Endodermal cell (in vitro differentiated cells): ENCODE measurements at regions not wholly inside any gene's neighbourhood (a gene's known extent, or its start where the extent isn't known, plus 50 kb on each side); places are given as distances from the start of the nearest gene placed in this dataset.

Source experiments
- DNase-seq: peaks from one replicate; pipeline ENCODE4 v3.0.0-alpha.2; 2017
- H3K27ac ChIP-seq: 2 replicates; pipeline ENCODE4 v1.5.1; 2013; ENCODE audit warnings: mild to moderate bottlenecking, low read depth, low read length, moderate library complexity
- H3K27me3 ChIP-seq: 2 replicates; pipeline ENCODE4 v1.6.1; 2013; ENCODE audit warnings: mild to moderate bottlenecking, low read length, moderate library complexity; ENCODE audit not compliant: insufficient read depth, control insufficient read depth, poor library complexity, severe bottlenecking
- H3K36me3 ChIP-seq: 2 replicates; pipeline ENCODE4 v1.7.0; 2013; ENCODE audit warnings: mild to moderate bottlenecking, low read length, moderate library complexity; ENCODE audit not compliant: control insufficient read depth, insufficient read depth
- H3K4me1 ChIP-seq: one replicate; pipeline ENCODE4 v1.7.0; 2013; ENCODE audit warnings: low read length; ENCODE audit not compliant: control insufficient read depth, insufficient read depth
- H3K4me3 ChIP-seq: 2 replicates; pipeline ENCODE4 v1.5.1; 2013; ENCODE audit warnings: mild to moderate bottlenecking, low read length, moderate library complexity
- H3K9ac ChIP-seq: 2 replicates; pipeline ENCODE4 v1.6.1; 2013; ENCODE audit warnings: mild to moderate bottlenecking, low read length, moderate library complexity; ENCODE audit not compliant: poor library complexity, severe bottlenecking; ENCODE audit errors: extremely low read depth
- H3K9me3 ChIP-seq: 2 replicates; pipeline ENCODE4 v1.6.1; 2013; ENCODE audit warnings: mild to moderate bottlenecking, low read length, moderate library complexity; ENCODE audit not compliant: control insufficient read depth
- H3K27ac Mint-ChIP-seq: 2 replicates; pipeline ENCODE4 v1.8.0; 2020; ENCODE audit warnings: mixed read lengths
- H3K27me3 Mint-ChIP-seq: 2 replicates; pipeline ENCODE4 v1.8.0; 2021; ENCODE audit warnings: mild to moderate bottlenecking, mixed read lengths; ENCODE audit not compliant: insufficient read depth
- H3K36me3 Mint-ChIP-seq: 2 replicates; pipeline ENCODE4 v1.8.0; 2020; ENCODE audit warnings: low read depth, mixed read lengths
- H3K4me1 Mint-ChIP-seq: 2 replicates; pipeline ENCODE4 v1.8.0; 2020; ENCODE audit warnings: mixed read lengths
- H3K4me3 Mint-ChIP-seq: 2 replicates; pipeline ENCODE4 v1.8.0; 2020; ENCODE audit warnings: mild to moderate bottlenecking, moderate library complexity, mixed read lengths
- H3K9me3 Mint-ChIP-seq: 2 replicates; pipeline ENCODE4 v1.8.0; 2020; ENCODE audit warnings: mild to moderate bottlenecking, mixed read lengths
- CTCF ChIP-seq: fragments of 200-600 bp; sonication (generic); conservative IDR thresholded peaks from 2 replicates; pipeline ENCODE4 v1.5.0; 2021; ENCODE audit warnings: antibody characterized with exemption, mild to moderate bottlenecking
- WGBS, 2 experiments: methylation state at CpG; one replicate each; pipeline versions ENCODE4 v1.1.5 to v1.1.7; 2013; ENCODE audit warnings: missing lambda C conversion rate in 2 of 2, mixed read lengths in 1 of 2; ENCODE audit not compliant: insufficient coverage in 1 of 2, insufficient read length in 1 of 2; 5-methylcytosine and 5-hydroxymethylcytosine counted together

- no peak overlapping the region for H3K9ac ChIP-seq
- Mint-ChIP-seq H3K4me3 (no peak overlapping the region), H3K9me3 (no peaks in the 10 kb centered on the region), H3K27me3 (no peaks in the 10 kb centered on the region), H3K27ac (no peak overlapping the region), H3K4me1 (peaks cover 12% of the 10 kb centered on the region), H3K36me3 (no peaks in the 10 kb centered on the region)
- no peaks in the 10 kb centered on the region for H3K4me1 ChIP-seq
- 75% methylated on average over 3 of the region's 3 CpGs; no CpG with 5 or more reads in 1 of the 2 experiments for WGBS, 2 experiments
- no peak overlapping the region for H3K27ac ChIP-seq
- no peaks in the 10 kb centered on the region for H3K36me3 ChIP-seq
- H3K9me3 ChIP-seq = no peaks in the 10 kb centered on the region
- no peak overlapping the region for H3K4me3 ChIP-seq
- no peaks in the 10 kb centered on the region for H3K27me3 ChIP-seq
- no peak for TF ChIP-seq CTCF
- DNase-seq = no peak
These were observed 84.9 kb downstream of the C11orf91 start for GRCh38 chr11:33615751-33616150.

GRCh38 chr11:33613404-33613803, 87.2 kb downstream of the C11orf91 start:
- Histone ChIP-seq H3K4me1 (no peaks in the 10 kb centered on the region), H3K27me3 (no peaks in the 10 kb centered on the region), H3K27ac (no peak overlapping the region), H3K9me3 (no peaks in the 10 kb centered on the region), H3K4me3 (no peak overlapping the region), H3K9ac (no peak overlapping the region), H3K36me3 (no peaks in the 10 kb centered on the region)
- no peak overlapping the region for H3K4me3 Mint-ChIP-seq
- TF ChIP-seq CTCF = no peak
- H3K27ac Mint-ChIP-seq = no peak overlapping the region
- H3K9me3 Mint-ChIP-seq = no peaks in the 10 kb centered on the region
- H3K36me3 Mint-ChIP-seq = no peaks in the 10 kb centered on the region
- no peaks in the 10 kb centered on the region for H3K27me3 Mint-ChIP-seq
- WGBS, 2 experiments = 90 to 100% methylated on average over 2 of the region's 2 CpGs
- peaks cover 12% of the 10 kb centered on the region for H3K4me1 Mint-ChIP-seq
- DNase-seq = no peak

- TF ChIP-seq CTCF = no peak
- no peak for DNase-seq
- H3K27me3 Mint-ChIP-seq = no peaks in the 10 kb centered on the region
- H3K27ac Mint-ChIP-seq = no peak overlapping the region
- Histone ChIP-seq H3K9me3 (no peaks in the 10 kb centered on the region), H3K9ac (no peak overlapping the region), H3K4me3 (no peak overlapping the region), H3K27ac (no peak overlapping the region), H3K36me3 (no peaks in the 10 kb centered on the region), H3K27me3 (no peaks in the 10 kb centered on the region), H3K4me1 (no peaks in the 10 kb centered on the region)
- no peaks in the 10 kb centered on the region for H3K9me3 Mint-ChIP-seq
- no peaks in the 10 kb centered on the region for H3K36me3 Mint-ChIP-seq
- no peak overlapping the region for H3K4me3 Mint-ChIP-seq
- peaks cover 4% of the 10 kb centered on the region for H3K4me1 Mint-ChIP-seq
- 78 to 85% methylated on average over 1 to 2 of the region's 2 CpGs for WGBS, 2 experiments
These were observed 89.7 kb downstream of the C11orf91 start for GRCh38 chr11:33610903-33611302.
